ENCODE measurements at regions not wholly inside any gene's neighbourhood (a gene's known extent, or its start where the extent isn't known, plus 50 kb on each side); places are given as distances from the start of the nearest gene placed in this dataset.

DNA sequence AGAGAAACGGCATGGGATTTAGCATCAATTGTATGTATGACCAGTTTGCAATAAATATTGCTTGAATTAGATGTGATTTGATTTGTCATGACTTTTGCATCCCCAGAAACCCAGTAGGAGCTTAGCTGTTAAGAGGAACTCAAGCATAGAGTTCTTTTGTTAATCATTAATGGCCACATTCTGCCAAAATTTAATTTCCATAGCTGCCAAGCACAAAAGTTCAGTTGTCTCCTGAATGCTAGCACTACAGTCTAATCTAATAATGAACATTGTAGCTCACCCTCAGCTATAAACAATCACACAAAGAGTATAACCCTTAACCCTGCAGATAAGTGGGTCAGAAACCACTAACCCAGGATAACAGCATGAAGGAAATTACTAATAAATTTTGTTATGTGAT is 169.8 kb upstream of the GRAMD2B start:
- no peaks in the 10 kb centered on the region for H3K27me3 ChIP-seq (ENCODE audit: control insufficient read depth in 4 of 4, insufficient read depth in 4 of 4, low read length in 3 of 4)
- no peaks in the 10 kb centered on the region for H3K36me3 ChIP-seq (ENCODE audit: control insufficient read depth in 4 of 4, insufficient read depth in 3 of 4, low read depth in 1 of 4, low read length in 3 of 4)
- H3K9ac ChIP-seq (ENCODE audit: low read depth in 1 of 2, low read length in 2 of 2) = no peak overlapping the region
- H3K9me3 ChIP-seq (ENCODE audit: control insufficient read depth in 4 of 4, low read length in 3 of 4) = peaks cover 0 to 7% (median 0%) of the 10 kb centered on the region in 4 donors
- H3K4me1 ChIP-seq (ENCODE audit: control insufficient read depth in 4 of 4, insufficient read depth in 4 of 4, low read length in 3 of 4) = peaks cover 0 to 4% (median 3%) of the 10 kb centered on the region in 4 donors
- H3K27ac ChIP-seq (ENCODE audit: low read depth in 1 of 2, low read length in 2 of 2) = no peak overlapping the region
- DNase-seq (ENCODE audit: low spot score) = no peak
- H3K4me3 ChIP-seq (ENCODE audit: low read depth in 1 of 3, low read length in 3 of 3) = no peak overlapping the region
- 81% methylated on average over 1 of the region's 1 CpG for WGBS
- TF ChIP-seq, protein P1, sequence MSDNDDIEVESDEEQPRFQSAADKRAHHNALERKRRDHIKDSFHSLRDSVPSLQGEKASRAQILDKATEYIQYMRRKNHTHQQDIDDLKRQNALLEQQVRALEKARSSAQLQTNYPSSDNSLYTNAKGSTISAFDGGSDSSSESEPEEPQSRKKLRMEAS (IDR thresholded peaks at IDR 0.05) = no peak
- TF ChIP-seq JUND (IDR thresholded peaks at IDR 0.05) (no peak), RAD21 (IDR thresholded peaks at IDR 0.05) (peak; percentile 25 to 27), GABPA (IDR thresholded peaks at IDR 0.05 in 1 of 2, conservative IDR thresholded peaks at IDR 0.05 in 1 of 2) (no peak), HNF4A (conservative IDR thresholded peaks at IDR 0.05) (peak; percentile 41 to 65), SP1 (IDR thresholded peaks at IDR 0.05) (peak; percentile 51), FOXA2 (IDR thresholded peaks at IDR 0.05) (no peak), HNF4G (IDR thresholded peaks at IDR 0.05) (no peak), TAF1 (conservative IDR thresholded peaks at IDR 0.05) (no peak), EGR1 (IDR thresholded peaks at IDR 0.05; ENCODE audit: low read depth in 2 of 2) (peak in 1 of 2 donors; percentile 15), FOXA1 (IDR thresholded peaks at IDR 0.05) (no peak), RXRA (IDR thresholded peaks at IDR 0.05) (peak; percentile 56 to 80), YY1 (IDR thresholded peaks at IDR 0.05) (peak; percentile 17), NR2F2 (IDR thresholded peaks at IDR 0.05) (no peak)
- TF ChIP-seq, protein P2, sequence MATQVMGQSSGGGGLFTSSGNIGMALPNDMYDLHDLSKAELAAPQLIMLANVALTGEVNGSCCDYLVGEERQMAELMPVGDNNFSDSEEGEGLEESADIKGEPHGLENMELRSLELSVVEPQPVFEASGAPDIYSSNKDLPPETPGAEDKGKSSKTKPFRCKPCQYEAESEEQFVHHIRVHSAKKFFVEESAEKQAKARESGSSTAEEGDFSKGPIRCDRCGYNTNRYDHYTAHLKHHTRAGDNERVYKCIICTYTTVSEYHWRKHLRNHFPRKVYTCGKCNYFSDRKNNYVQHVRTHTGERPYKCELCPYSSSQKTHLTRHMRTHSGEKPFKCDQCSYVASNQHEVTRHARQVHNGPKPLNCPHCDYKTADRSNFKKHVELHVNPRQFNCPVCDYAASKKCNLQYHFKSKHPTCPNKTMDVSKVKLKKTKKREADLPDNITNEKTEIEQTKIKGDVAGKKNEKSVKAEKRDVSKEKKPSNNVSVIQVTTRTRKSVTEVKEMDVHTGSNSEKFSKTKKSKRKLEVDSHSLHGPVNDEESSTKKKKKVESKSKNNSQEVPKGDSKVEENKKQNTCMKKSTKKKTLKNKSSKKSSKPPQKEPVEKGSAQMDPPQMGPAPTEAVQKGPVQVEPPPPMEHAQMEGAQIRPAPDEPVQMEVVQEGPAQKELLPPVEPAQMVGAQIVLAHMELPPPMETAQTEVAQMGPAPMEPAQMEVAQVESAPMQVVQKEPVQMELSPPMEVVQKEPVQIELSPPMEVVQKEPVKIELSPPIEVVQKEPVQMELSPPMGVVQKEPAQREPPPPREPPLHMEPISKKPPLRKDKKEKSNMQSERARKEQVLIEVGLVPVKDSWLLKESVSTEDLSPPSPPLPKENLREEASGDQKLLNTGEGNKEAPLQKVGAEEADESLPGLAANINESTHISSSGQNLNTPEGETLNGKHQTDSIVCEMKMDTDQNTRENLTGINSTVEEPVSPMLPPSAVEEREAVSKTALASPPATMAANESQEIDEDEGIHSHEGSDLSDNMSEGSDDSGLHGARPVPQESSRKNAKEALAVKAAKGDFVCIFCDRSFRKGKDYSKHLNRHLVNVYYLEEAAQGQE (IDR thresholded peaks at IDR 0.05) = peak; percentile 15
- TF ChIP-seq, protein P3, sequence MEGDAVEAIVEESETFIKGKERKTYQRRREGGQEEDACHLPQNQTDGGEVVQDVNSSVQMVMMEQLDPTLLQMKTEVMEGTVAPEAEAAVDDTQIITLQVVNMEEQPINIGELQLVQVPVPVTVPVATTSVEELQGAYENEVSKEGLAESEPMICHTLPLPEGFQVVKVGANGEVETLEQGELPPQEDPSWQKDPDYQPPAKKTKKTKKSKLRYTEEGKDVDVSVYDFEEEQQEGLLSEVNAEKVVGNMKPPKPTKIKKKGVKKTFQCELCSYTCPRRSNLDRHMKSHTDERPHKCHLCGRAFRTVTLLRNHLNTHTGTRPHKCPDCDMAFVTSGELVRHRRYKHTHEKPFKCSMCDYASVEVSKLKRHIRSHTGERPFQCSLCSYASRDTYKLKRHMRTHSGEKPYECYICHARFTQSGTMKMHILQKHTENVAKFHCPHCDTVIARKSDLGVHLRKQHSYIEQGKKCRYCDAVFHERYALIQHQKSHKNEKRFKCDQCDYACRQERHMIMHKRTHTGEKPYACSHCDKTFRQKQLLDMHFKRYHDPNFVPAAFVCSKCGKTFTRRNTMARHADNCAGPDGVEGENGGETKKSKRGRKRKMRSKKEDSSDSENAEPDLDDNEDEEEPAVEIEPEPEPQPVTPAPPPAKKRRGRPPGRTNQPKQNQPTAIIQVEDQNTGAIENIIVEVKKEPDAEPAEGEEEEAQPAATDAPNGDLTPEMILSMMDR (IDR thresholded peaks at IDR 0.05; ENCODE audit: low read depth, low read length, missing input control) = no peak
- TF ChIP-seq, protein P4, sequence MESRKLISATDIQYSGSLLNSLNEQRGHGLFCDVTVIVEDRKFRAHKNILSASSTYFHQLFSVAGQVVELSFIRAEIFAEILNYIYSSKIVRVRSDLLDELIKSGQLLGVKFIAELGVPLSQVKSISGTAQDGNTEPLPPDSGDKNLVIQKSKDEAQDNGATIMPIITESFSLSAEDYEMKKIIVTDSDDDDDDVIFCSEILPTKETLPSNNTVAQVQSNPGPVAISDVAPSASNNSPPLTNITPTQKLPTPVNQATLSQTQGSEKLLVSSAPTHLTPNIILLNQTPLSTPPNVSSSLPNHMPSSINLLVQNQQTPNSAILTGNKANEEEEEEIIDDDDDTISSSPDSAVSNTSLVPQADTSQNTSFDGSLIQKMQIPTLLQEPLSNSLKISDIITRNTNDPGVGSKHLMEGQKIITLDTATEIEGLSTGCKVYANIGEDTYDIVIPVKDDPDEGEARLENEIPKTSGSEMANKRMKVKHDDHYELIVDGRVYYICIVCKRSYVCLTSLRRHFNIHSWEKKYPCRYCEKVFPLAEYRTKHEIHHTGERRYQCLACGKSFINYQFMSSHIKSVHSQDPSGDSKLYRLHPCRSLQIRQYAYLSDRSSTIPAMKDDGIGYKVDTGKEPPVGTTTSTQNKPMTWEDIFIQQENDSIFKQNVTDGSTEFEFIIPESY (IDR thresholded peaks at IDR 0.05) = no peak
- TF ChIP-seq, protein P5, sequence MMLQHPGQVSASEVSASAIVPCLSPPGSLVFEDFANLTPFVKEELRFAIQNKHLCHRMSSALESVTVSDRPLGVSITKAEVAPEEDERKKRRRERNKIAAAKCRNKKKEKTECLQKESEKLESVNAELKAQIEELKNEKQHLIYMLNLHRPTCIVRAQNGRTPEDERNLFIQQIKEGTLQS (IDR thresholded peaks at IDR 0.05) = no peak

Data from liver (tissue), 8 donors.